Liver (tissue), 8 donors: ENCODE measurements at regions not wholly inside any gene's neighbourhood (a gene's known extent, or its start where the extent isn't known, plus 50 kb on each side); places are given as distances from the start of the nearest gene placed in this dataset.

Source experiments
- DNase-seq: peaks from one replicate; pipeline ENCODE4 v3.0.0-alpha.2; 2017; ENCODE audit warnings: low spot score
- H3K27ac ChIP-seq, 2 donors: one replicate each; pipeline ENCODE4 v1.7.0; 2013; ENCODE audit warnings: inconsistent platforms in 2 of 2, low read length in 2 of 2, control low read depth in 1 of 2, low read depth in 1 of 2, mild to moderate bottlenecking in 1 of 2
- H3K27me3 ChIP-seq, 4 donors: one replicate each; pipeline versions ENCODE4 v1.6.1 to v1.7.0; 2013; ENCODE audit warnings: low read length in 3 of 4, inconsistent platforms in 1 of 4, mild to moderate bottlenecking in 1 of 4, moderate library complexity in 1 of 4; ENCODE audit not compliant: control insufficient read depth in 4 of 4, insufficient read depth in 4 of 4
- H3K36me3 ChIP-seq, 4 donors: one replicate each; pipeline versions ENCODE4 v1.6.1 to v1.7.0; 2013; ENCODE audit warnings: low read length in 3 of 4, mild to moderate bottlenecking in 3 of 4, low read depth in 1 of 4, moderate library complexity in 1 of 4; ENCODE audit not compliant: control insufficient read depth in 4 of 4, insufficient read depth in 3 of 4
- H3K4me1 ChIP-seq, 4 donors: one replicate each; pipeline versions ENCODE4 v1.6.1 to v1.7.0; 2013; ENCODE audit warnings: low read length in 3 of 4, mild to moderate bottlenecking in 3 of 4, moderate library complexity in 1 of 4; ENCODE audit not compliant: control insufficient read depth in 4 of 4, insufficient read depth in 4 of 4
- H3K4me3 ChIP-seq, 3 donors: one replicate each; pipeline versions ENCODE4 v1.6.1 to v1.7.0; 2013; ENCODE audit warnings: low read length in 3 of 3, control low read depth in 1 of 3, low read depth in 1 of 3, mild to moderate bottlenecking in 1 of 3
- H3K9ac ChIP-seq, 2 donors: one replicate each; pipeline ENCODE4 v1.7.0; 2013; ENCODE audit warnings: low read length in 2 of 2, mild to moderate bottlenecking in 2 of 2, moderate library complexity in 2 of 2, control low read depth in 1 of 2, low read depth in 1 of 2
- H3K9me3 ChIP-seq, 4 donors: one replicate each; pipeline versions ENCODE4 v1.6.1 to v1.7.0; 2013; ENCODE audit warnings: low read length in 3 of 4; ENCODE audit not compliant: control insufficient read depth in 4 of 4
- EGR1 ChIP-seq, 2 donors: IDR thresholded peaks; 2 replicates each; pipeline ENCODE4 v1.6.1; 2016 to 2018; ENCODE audit warnings: antibody characterized with exemption in 2 of 2, low read depth in 2 of 2
- FOXA1 ChIP-seq: IDR thresholded peaks from 2 replicates; pipeline ENCODE4 v1.6.1; 2016; ENCODE audit warnings: antibody characterized with exemption
- GABPA ChIP-seq, 2 donors: IDR thresholded peaks in 1 of 2; conservative IDR thresholded peaks in 1 of 2; 2 replicates each; pipeline ENCODE4 v1.6.1; 2016; ENCODE audit warnings: antibody characterized with exemption in 2 of 2, mild to moderate bottlenecking in 1 of 2, moderate library complexity in 1 of 2
- HNF4A ChIP-seq, 2 donors: conservative IDR thresholded peaks; 2 replicates each; pipeline ENCODE4 v1.6.1; 2016; ENCODE audit warnings: antibody characterized with exemption in 2 of 2, mild to moderate bottlenecking in 2 of 2
- JUND ChIP-seq, 2 donors: IDR thresholded peaks; 2 replicates each; pipeline ENCODE4 v1.6.1; 2016; ENCODE audit warnings: antibody characterized with exemption in 2 of 2
- RAD21 ChIP-seq, 2 donors: IDR thresholded peaks; 2 replicates each; pipeline ENCODE4 v1.6.1; 2016; ENCODE audit warnings: antibody characterized with exemption in 2 of 2, mild to moderate bottlenecking in 2 of 2
- RXRA ChIP-seq, 2 donors: IDR thresholded peaks; 2 replicates each; pipeline ENCODE4 v1.6.1; 2017 to 2018; ENCODE audit warnings: antibody characterized with exemption in 2 of 2, mild to moderate bottlenecking in 1 of 2
- SP1 ChIP-seq: IDR thresholded peaks from 2 replicates; pipeline ENCODE4 v1.6.1; 2018; ENCODE audit warnings: antibody characterized with exemption, mild to moderate bottlenecking
- YY1 ChIP-seq: IDR thresholded peaks from 2 replicates; pipeline ENCODE4 v1.6.1; 2016; ENCODE audit warnings: antibody characterized with exemption, mild to moderate bottlenecking
- WGBS: extraction: QIAGEN DNeasy Blood & Tissue Kit; methylation state at CpG from one replicate; pipeline ENCODE4 v1.1.7; 2013; 5-methylcytosine and 5-hydroxymethylcytosine counted together
- TF ChIP-seq, protein P1 (sequence below): IDR thresholded peaks from 2 replicates; pipeline ENCODE4 v1.6.1; 2016; ENCODE audit warnings: antibody characterized with exemption
- TF ChIP-seq, protein P2 (sequence below): IDR thresholded peaks from 2 replicates; pipeline ENCODE4 v1.6.1; 2016; ENCODE audit warnings: antibody characterized with exemption, mild to moderate bottlenecking
- TF ChIP-seq, protein P3 (sequence below): fragments of 150-350 bp; IDR thresholded peaks from 2 replicates; pipeline ENCODE4 v1.5.1; 2017; ENCODE audit warnings: improper control_type of control experiment, low read depth, low read length; ENCODE audit not compliant: missing input control
- donor health status: healthy.
- donor health status: healthy.
- donor health status: healthy.
- donor health status: healthy.
- donor health status: healthy.

DNA sequence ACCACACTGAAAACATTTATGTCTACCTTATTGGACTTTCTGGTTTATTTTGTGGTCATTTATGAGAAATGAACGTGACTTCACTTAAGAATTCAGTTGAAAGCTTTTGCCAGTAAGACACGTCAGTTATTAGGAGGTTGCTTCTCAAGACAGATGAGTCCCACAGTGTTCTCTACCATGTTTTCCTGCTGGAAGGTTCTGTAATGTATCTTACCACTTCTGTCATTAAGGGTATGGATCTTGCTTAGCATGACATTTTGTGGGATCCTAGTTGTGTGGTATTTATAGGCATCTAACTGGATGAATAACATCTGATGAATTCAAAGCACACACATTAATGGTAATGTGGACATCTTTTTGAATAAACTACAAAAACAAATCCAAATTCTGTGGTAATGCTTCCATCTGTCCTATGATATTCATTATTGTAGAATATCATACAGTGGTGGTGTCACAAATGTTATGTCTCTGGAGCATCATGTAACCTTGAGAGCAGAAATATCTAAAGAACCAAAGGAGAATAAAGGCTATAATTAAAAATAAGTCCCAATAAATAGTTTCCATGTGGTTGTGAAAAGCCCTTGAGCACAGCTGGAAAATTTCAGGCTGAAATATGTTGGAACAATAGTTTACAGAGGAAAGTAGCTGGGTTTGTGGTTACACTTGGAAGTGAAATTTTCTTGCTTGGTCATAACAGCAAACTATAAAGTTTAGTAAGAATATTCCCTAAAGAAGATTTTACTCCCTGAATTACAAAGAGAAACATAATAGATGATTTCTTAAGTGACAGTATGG is 61.5 kb downstream of the C3orf38 start:
- H3K27ac ChIP-seq: no peak overlapping the region
- no peaks in the 10 kb centered on the region for H3K4me1 ChIP-seq
- no peak for DNase-seq
- H3K27me3 ChIP-seq: peaks cover 0 to 9% (median 0%) of the 10 kb centered on the region in 4 donors
- no peak overlapping the region for H3K4me3 ChIP-seq
- TF ChIP-seq HNF4A (conservative IDR thresholded peaks at IDR 0.05) (no peak), SP1 (no peak), JUND (IDR thresholded peaks at IDR 0.05) (no peak), FOXA1 (no peak), EGR1 (IDR thresholded peaks at IDR 0.05; ENCODE audit: low read depth in 2 of 2) (no peak), RXRA (IDR thresholded peaks at IDR 0.05) (no peak), GABPA (IDR thresholded peaks at IDR 0.05 in 1 of 2, conservative IDR thresholded peaks at IDR 0.05 in 1 of 2) (no peak)
- TF ChIP-seq, protein P1, sequence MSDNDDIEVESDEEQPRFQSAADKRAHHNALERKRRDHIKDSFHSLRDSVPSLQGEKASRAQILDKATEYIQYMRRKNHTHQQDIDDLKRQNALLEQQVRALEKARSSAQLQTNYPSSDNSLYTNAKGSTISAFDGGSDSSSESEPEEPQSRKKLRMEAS: no peak
- WGBS: 78% methylated on average over 2 of the region's 2 CpGs
- no peaks in the 10 kb centered on the region for H3K9me3 ChIP-seq
- H3K36me3 ChIP-seq: no peaks in the 10 kb centered on the region
- H3K9ac ChIP-seq: no peak overlapping the region

DNA sequence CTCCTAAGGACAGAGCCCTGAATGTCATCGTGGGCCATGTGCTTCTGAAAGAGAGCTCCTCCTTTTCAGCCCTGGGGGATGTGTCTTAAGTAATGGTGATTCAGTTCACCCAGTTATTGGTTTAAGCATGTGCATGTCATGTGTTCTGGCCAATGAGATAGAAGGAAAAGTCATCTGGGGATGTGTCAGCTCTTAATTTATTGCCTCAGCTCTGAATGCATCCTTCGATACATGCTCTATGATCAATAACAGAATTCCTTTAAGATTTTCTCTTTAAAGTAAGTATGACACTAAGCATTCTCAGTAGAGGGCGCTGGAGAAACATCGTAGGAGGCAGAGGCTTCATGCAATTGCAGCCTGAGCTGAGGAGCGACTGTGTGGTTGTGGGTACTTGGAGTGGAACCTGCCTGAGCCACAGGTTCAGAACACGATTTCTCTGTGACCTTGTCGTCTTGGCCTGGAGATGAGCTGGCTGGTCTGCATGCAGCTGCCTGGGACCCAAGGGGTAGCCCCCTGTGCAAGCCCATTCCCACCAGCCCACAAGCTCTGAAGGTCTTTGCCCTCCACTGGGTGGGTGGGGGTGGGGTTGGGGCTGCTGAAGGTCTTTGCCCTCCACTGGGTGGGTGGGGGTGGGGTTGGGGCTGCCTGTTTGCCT is 69.5 kb downstream of the C3orf38 start:
- Histone ChIP-seq H3K27me3 (peaks cover 0 to 4% (median 0%) of the 10 kb centered on the region in 4 donors), H3K9me3 (no peaks in the 10 kb centered on the region), H3K4me1 (no peaks in the 10 kb centered on the region), H3K9ac (no peak overlapping the region), H3K36me3 (no peaks in the 10 kb centered on the region), H3K4me3 (no peak overlapping the region), H3K27ac (no peak overlapping the region)
- WGBS: 12% methylated on average over 7 of the region's 7 CpGs
- TF ChIP-seq EGR1 (IDR thresholded peaks at IDR 0.05; ENCODE audit: low read depth in 2 of 2) (no peak), RAD21 (IDR thresholded peaks at IDR 0.05) (peak; percentile 61 to 65), YY1 (no peak), FOXA1 (no peak)
- TF ChIP-seq, protein P2, sequence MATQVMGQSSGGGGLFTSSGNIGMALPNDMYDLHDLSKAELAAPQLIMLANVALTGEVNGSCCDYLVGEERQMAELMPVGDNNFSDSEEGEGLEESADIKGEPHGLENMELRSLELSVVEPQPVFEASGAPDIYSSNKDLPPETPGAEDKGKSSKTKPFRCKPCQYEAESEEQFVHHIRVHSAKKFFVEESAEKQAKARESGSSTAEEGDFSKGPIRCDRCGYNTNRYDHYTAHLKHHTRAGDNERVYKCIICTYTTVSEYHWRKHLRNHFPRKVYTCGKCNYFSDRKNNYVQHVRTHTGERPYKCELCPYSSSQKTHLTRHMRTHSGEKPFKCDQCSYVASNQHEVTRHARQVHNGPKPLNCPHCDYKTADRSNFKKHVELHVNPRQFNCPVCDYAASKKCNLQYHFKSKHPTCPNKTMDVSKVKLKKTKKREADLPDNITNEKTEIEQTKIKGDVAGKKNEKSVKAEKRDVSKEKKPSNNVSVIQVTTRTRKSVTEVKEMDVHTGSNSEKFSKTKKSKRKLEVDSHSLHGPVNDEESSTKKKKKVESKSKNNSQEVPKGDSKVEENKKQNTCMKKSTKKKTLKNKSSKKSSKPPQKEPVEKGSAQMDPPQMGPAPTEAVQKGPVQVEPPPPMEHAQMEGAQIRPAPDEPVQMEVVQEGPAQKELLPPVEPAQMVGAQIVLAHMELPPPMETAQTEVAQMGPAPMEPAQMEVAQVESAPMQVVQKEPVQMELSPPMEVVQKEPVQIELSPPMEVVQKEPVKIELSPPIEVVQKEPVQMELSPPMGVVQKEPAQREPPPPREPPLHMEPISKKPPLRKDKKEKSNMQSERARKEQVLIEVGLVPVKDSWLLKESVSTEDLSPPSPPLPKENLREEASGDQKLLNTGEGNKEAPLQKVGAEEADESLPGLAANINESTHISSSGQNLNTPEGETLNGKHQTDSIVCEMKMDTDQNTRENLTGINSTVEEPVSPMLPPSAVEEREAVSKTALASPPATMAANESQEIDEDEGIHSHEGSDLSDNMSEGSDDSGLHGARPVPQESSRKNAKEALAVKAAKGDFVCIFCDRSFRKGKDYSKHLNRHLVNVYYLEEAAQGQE: no peak
- TF ChIP-seq, protein P3, sequence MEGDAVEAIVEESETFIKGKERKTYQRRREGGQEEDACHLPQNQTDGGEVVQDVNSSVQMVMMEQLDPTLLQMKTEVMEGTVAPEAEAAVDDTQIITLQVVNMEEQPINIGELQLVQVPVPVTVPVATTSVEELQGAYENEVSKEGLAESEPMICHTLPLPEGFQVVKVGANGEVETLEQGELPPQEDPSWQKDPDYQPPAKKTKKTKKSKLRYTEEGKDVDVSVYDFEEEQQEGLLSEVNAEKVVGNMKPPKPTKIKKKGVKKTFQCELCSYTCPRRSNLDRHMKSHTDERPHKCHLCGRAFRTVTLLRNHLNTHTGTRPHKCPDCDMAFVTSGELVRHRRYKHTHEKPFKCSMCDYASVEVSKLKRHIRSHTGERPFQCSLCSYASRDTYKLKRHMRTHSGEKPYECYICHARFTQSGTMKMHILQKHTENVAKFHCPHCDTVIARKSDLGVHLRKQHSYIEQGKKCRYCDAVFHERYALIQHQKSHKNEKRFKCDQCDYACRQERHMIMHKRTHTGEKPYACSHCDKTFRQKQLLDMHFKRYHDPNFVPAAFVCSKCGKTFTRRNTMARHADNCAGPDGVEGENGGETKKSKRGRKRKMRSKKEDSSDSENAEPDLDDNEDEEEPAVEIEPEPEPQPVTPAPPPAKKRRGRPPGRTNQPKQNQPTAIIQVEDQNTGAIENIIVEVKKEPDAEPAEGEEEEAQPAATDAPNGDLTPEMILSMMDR: peak; percentile 3
- DNase-seq: peak; percentile 49
